GM12878 (cell line): ENCODE measurements at regions not wholly inside any gene's neighbourhood (a gene's known extent, or its start where the extent isn't known, plus 50 kb on each side); places are given as distances from the start of the nearest gene placed in this dataset.

Source experiments
- CBFB ChIP-seq: IDR thresholded peaks from 2 replicates; pipeline ENCODE4 v1.6.1; 2016; ENCODE audit warnings: antibody characterized with exemption, low read depth
- CHD1 ChIP-seq: IDR thresholded peaks from 2 replicates; pipeline ENCODE4 v1.6.1; 2012; ENCODE audit warnings: low read depth, low read length, improper control_type of control experiment
- CREM ChIP-seq: IDR thresholded peaks from 2 replicates; pipeline ENCODE4 v1.6.1; 2014; ENCODE audit warnings: antibody characterized with exemption, low read depth
- FOS ChIP-seq: IDR thresholded peaks from 3 replicates; pipeline ENCODE4 v1.6.1; 2011; ENCODE audit warnings: borderline replicate concordance; ENCODE audit not compliant: insufficient read length; ENCODE audit errors: extremely low read depth
- HDGF ChIP-seq: fragments of 450-650 bp; IDR thresholded peaks from 2 replicates; pipeline ENCODE4 v1.6.1; 2016; ENCODE audit warnings: antibody characterized with exemption
- LARP7 ChIP-seq: fragments of 450-650 bp; IDR thresholded peaks from 2 replicates; pipeline ENCODE4 v1.6.1; 2017; ENCODE audit warnings: mild to moderate bottlenecking
- RFX5 ChIP-seq: IDR thresholded peaks from 2 replicates; pipeline ENCODE4 v1.6.1; 2011; ENCODE audit warnings: low read depth, low read length, improper control_type of control experiment
- RUNX3 ChIP-seq: IDR thresholded peaks from 2 replicates; pipeline ENCODE4 v1.6.1; 2012; ENCODE audit warnings: low read length, inconsistent platforms
- SIX5 ChIP-seq: IDR thresholded peaks from 2 replicates; pipeline ENCODE4 v1.6.1; 2011; ENCODE audit warnings: mild to moderate bottlenecking, low read depth, low read length, moderate library complexity; ENCODE audit not compliant: severe bottlenecking
- SPI1 ChIP-seq: IDR thresholded peaks from 2 replicates; pipeline ENCODE4 v1.6.1; 2011; ENCODE audit warnings: low read depth, mild to moderate bottlenecking, low read length, moderate library complexity, borderline replicate concordance; ENCODE audit not compliant: insufficient read depth
- STAT1 ChIP-seq: fragments of 450-650 bp; conservative IDR thresholded peaks from 2 replicates; pipeline ENCODE4 v1.6.1; 2014; ENCODE audit warnings: antibody characterized with exemption, mild to moderate bottlenecking
- SUPT20H ChIP-seq: IDR thresholded peaks from 2 replicates; pipeline ENCODE4 v1.6.1; 2011; ENCODE audit warnings: low read depth, mild to moderate bottlenecking, low read length, moderate library complexity, borderline replicate concordance; ENCODE audit not compliant: control insufficient read depth
- TBL1XR1 ChIP-seq: IDR thresholded peaks from 2 replicates; pipeline ENCODE4 v1.6.1; 2012; ENCODE audit warnings: low read depth, low read length, improper control_type of control experiment
- ZBED1 ChIP-seq: IDR thresholded peaks from 2 replicates; pipeline ENCODE4 v1.6.1; 2016; ENCODE audit warnings: borderline replicate concordance
- ZNF274 ChIP-seq: IDR thresholded peaks from one replicate; pipeline ENCODE4 v1.8.0; 2011; ENCODE audit not compliant: insufficient read length, insufficient read depth
- TF ChIP-seq, protein P1 (sequence below): fragments of 450-650 bp; IDR thresholded peaks from 2 replicates; pipeline ENCODE4 v1.6.1; 2016; ENCODE audit warnings: mild to moderate bottlenecking
- TF ChIP-seq, protein P2 (sequence below): IDR thresholded peaks from 2 replicates; pipeline ENCODE4 v1.6.1; 2012; ENCODE audit warnings: mild to moderate bottlenecking, low read depth, low read length
- TF ChIP-seq, protein P3 (sequence below), 3 experiments: IDR thresholded peaks in 2 of 3; conservative IDR thresholded peaks in 1 of 3; 2 replicates each; pipeline ENCODE4 v1.5.1; 2011; ENCODE audit warnings: low read depth in 3 of 3, low read length in 3 of 3, mild to moderate bottlenecking in 3 of 3, control low read depth in 2 of 3, moderate library complexity in 2 of 3, inconsistent platforms in 1 of 3, mixed read lengths in 1 of 3; ENCODE audit not compliant: control insufficient read depth in 2 of 3, insufficient read depth in 1 of 3; ENCODE audit errors: extremely low read depth in 1 of 3
- TF ChIP-seq, protein P4 (sequence below): fragments of 450-650 bp; formaldehyde crosslinking; IDR thresholded peaks from 2 replicates; pipeline ENCODE4 v1.4.0; 2022; ENCODE audit warnings: mild to moderate bottlenecking, moderate library complexity
- TF ChIP-seq, protein P5 (sequence below): fragments of 450-650 bp; IDR thresholded peaks from 2 replicates; pipeline ENCODE4 v1.6.1; 2018; ENCODE audit warnings: borderline replicate concordance, mild to moderate bottlenecking; ENCODE audit not compliant: partially characterized antibody

DNA sequence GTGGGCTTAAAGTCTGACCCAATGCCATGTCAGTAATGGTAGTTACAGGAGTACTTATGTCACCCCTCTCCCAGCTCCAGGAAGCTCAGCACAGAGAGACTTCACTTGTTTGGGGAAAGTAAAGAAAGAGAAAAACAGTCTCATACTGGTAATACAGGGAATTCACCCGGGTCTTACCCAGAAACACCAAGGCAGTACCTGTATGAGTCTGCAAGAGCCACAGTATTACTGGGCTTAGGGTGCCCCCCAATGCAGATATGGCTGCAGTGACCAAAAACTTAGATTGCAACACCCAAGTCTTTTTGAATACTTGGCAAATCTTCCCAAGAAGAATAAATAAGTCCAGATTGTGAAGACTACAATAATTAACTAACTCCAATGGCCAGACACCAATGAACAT lies 622.1 kb downstream of the IGSF11 start (continued):
- TF ChIP-seq, protein P1, sequence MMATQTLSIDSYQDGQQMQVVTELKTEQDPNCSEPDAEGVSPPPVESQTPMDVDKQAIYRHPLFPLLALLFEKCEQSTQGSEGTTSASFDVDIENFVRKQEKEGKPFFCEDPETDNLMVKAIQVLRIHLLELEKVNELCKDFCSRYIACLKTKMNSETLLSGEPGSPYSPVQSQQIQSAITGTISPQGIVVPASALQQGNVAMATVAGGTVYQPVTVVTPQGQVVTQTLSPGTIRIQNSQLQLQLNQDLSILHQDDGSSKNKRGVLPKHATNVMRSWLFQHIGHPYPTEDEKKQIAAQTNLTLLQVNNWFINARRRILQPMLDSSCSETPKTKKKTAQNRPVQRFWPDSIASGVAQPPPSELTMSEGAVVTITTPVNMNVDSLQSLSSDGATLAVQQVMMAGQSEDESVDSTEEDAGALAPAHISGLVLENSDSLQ, result no peak
- TF ChIP-seq STAT1 (no peak), TBL1XR1 (no peak), SPI1 (no peak), FOS (no peak), ZBED1 (no peak), CREM (peak; percentile 56; the same call in 1 of the 2 replicates), RUNX3 (peak; percentile 71), SUPT20H (no peak), RFX5 (no peak), HDGF (no peak), CHD1 (no peak), CBFB (no peak), ZNF274 (no peak), SIX5 (no peak), LARP7 (no peak)
- TF ChIP-seq, protein P2, sequence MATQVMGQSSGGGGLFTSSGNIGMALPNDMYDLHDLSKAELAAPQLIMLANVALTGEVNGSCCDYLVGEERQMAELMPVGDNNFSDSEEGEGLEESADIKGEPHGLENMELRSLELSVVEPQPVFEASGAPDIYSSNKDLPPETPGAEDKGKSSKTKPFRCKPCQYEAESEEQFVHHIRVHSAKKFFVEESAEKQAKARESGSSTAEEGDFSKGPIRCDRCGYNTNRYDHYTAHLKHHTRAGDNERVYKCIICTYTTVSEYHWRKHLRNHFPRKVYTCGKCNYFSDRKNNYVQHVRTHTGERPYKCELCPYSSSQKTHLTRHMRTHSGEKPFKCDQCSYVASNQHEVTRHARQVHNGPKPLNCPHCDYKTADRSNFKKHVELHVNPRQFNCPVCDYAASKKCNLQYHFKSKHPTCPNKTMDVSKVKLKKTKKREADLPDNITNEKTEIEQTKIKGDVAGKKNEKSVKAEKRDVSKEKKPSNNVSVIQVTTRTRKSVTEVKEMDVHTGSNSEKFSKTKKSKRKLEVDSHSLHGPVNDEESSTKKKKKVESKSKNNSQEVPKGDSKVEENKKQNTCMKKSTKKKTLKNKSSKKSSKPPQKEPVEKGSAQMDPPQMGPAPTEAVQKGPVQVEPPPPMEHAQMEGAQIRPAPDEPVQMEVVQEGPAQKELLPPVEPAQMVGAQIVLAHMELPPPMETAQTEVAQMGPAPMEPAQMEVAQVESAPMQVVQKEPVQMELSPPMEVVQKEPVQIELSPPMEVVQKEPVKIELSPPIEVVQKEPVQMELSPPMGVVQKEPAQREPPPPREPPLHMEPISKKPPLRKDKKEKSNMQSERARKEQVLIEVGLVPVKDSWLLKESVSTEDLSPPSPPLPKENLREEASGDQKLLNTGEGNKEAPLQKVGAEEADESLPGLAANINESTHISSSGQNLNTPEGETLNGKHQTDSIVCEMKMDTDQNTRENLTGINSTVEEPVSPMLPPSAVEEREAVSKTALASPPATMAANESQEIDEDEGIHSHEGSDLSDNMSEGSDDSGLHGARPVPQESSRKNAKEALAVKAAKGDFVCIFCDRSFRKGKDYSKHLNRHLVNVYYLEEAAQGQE, result no peak
- TF ChIP-seq, protein P3, sequence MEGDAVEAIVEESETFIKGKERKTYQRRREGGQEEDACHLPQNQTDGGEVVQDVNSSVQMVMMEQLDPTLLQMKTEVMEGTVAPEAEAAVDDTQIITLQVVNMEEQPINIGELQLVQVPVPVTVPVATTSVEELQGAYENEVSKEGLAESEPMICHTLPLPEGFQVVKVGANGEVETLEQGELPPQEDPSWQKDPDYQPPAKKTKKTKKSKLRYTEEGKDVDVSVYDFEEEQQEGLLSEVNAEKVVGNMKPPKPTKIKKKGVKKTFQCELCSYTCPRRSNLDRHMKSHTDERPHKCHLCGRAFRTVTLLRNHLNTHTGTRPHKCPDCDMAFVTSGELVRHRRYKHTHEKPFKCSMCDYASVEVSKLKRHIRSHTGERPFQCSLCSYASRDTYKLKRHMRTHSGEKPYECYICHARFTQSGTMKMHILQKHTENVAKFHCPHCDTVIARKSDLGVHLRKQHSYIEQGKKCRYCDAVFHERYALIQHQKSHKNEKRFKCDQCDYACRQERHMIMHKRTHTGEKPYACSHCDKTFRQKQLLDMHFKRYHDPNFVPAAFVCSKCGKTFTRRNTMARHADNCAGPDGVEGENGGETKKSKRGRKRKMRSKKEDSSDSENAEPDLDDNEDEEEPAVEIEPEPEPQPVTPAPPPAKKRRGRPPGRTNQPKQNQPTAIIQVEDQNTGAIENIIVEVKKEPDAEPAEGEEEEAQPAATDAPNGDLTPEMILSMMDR (IDR thresholded peaks at IDR 0.05 in 2 of 3, conservative IDR thresholded peaks at IDR 0.05 in 1 of 3; ENCODE audit: control insufficient read depth in 2 of 3, extremely low read depth in 1 of 3, insufficient read depth in 1 of 3, low read depth in 3 of 3, low read length in 3 of 3), result peak; percentile 12 to 60 (median 13); a peak in 3 of 6 replicates
- TF ChIP-seq, protein P4, sequence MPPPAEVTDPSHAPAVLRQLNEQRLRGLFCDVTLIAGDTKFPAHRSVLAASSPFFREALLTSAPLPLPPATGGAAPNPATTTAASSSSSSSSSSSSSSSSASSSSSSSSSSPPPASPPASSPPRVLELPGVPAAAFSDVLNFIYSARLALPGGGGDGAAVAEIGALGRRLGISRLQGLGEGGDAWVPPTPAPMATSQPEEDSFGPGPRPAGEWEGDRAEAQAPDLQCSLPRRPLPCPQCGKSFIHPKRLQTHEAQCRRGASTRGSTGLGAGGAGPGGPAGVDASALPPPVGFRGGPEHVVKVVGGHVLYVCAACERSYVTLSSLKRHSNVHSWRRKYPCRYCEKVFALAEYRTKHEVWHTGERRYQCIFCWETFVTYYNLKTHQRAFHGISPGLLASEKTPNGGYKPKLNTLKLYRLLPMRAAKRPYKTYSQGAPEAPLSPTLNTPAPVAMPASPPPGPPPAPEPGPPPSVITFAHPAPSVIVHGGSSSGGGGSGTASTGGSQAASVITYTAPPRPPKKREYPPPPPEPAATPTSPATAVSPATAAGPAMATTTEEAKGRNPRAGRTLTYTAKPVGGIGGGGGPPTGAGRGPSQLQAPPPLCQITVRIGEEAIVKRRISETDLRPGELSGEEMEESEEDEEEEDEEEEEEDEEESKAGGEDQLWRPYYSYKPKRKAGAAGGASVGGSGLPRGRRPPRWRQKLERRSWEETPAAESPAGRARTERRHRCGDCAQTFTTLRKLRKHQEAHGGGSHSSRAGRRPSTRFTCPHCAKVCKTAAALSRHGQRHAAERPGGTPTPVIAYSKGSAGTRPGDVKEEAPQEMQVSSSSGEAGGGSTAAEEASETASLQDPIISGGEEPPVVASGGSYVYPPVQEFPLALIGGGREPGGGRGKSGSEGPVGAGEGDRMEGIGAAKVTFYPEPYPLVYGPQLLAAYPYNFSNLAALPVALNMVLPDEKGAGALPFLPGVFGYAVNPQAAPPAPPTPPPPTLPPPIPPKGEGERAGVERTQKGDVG (CRISPR knock-in tag), result no peak
- TF ChIP-seq, protein P5, sequence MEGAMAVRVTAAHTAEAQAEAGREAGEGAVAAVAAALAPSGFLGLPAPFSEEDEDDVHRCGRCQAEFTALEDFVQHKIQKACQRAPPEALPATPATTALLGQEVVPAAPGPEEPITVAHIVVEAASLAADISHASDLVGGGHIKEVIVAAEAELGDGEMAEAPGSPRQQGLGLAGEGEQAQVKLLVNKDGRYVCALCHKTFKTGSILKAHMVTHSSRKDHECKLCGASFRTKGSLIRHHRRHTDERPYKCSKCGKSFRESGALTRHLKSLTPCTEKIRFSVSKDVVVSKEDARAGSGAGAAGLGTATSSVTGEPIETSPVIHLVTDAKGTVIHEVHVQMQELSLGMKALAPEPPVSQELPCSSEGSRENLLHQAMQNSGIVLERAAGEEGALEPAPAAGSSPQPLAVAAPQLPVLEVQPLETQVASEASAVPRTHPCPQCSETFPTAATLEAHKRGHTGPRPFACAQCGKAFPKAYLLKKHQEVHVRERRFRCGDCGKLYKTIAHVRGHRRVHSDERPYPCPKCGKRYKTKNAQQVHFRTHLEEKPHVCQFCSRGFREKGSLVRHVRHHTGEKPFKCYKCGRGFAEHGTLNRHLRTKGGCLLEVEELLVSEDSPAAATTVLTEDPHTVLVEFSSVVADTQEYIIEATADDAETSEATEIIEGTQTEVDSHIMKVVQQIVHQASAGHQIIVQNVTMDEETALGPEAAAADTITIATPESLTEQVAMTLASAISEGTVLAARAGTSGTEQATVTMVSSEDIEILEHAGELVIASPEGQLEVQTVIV, result no peak
